NCI-H2107 (cell line): ENCODE measurements at regions not wholly inside any gene's neighbourhood (a gene's known extent, or its start where the extent isn't known, plus 50 kb on each side); places are given as distances from the start of the nearest gene placed in this dataset.

ENCODE experiments used
- DNase-seq: peaks from one replicate; lab custom pipeline; 2025; lab: John Stamatoyannopoulos, UW

DNA sequence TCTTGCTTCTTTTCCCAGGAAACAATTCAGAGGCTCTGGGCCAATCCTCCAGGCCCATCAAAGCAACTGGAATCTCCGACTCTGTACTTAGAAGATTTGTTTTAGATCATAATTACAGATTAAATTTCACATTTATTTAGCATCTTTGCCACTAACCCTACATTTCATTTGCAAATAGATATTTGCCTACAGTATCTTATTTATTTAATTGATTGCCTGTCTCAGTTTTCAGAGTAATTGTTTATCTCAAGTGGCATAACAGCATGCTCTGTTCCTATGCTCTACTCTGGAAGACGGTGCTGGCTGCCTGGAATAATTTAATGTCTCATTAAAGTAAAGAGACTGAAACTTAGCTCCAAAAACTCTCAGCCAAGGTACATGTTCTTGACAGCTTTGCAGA is 213.4 kb downstream of the HNMT start:
- no peak for DNase-seq

DNA sequence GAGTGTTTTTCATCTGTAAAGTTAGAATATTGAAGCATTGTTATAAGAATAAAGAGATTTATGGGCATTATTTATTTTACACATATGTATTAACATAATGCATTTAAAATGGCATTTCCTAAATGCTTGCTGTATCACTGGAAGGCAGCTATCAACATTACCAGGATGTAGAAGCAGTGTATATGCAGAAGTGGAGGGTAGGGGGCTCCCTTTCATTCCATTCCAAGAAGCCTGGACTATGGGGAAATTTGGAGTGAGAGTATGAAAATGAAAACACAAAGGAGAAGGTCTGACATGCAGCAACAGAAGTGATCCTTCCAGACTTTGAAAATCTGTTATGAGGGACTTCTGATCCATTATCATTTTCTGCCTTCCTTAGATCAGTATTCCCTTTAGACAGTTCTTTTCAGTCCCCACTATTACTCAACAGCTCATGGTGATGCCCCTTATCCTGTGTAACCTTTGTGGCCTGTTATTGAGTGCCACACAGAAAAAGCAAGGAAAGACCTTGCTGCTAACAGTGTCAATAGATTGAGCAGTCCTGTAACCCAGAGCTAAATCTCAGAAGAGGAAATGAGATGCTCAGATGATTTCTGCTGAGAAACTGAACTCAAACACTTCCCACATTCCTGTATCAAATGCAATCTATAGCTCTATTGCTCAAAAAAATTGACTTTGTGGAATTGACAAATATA is 216.6 kb downstream of the HNMT start:
- no peak for DNase-seq

DNA sequence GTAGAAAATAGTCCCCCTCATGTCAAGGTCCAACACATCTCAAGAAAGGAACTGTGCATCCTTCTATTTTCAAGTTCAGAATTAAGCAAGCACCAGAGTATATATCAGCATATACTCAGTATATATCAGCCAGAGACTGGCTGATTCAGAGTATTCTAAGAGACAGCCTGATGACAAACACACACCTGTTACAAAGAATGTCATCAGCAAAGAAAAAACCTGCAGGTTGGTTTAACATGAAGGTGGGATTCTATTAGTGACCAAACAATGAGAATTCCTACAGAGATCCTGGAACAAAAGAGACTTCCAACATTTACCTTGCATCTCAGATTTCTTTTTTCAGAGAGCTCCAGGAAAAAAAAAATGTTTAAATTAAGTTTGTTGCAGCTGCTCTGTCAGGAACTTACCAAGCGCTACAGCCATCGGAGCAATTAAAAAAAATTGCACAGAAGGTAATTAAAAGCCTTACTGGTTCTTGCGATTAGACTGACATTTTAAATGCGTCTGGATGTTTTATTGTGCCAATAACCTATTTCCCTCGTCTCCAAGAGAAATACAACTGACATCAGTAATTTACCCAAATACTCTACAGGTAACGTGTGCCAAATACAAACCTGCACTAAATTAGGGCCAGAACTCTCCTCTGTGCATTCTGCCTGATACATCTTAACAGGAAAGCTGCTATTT is 218.1 kb downstream of the HNMT start:
- DNase-seq = no peak

DNA sequence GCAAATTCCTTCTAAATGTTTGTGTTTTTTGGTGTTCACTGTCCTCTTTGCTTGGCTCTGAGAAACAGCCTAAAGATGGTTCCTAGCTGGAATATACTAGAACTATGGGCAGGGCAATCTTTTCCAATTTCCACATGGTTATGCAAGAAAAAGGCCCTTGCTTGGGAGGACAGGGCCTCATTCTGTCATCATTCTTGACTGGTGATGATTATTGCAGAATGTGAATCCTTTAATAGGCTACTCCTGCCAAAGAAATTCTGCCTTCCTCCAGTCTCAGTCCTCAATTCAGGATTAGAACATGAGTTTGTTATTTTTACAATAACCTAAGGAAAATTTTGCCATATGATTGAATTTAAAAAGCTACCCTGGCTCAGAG is 218.7 kb downstream of the HNMT start:
- no peak for DNase-seq

DNA sequence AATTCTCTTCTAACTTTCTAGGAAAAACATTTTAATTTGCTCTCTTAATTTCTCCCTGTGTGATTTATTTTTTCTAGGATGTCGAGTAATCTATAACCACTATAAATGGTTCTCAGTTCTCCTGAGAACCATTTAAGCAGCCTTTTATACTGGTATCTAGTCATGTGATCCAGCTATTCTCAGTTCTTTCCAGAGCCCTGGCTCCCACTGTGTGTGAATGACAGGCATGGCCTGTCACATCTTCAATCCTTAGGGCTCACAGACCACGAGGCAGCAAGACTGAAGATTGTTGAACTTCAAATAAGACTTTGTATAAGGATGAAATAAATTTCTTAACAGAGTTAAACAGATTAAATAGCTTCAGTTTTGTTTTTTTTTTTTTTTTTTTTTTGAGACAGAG is 219.4 kb downstream of the HNMT start:
- DNase-seq = no peak

DNA sequence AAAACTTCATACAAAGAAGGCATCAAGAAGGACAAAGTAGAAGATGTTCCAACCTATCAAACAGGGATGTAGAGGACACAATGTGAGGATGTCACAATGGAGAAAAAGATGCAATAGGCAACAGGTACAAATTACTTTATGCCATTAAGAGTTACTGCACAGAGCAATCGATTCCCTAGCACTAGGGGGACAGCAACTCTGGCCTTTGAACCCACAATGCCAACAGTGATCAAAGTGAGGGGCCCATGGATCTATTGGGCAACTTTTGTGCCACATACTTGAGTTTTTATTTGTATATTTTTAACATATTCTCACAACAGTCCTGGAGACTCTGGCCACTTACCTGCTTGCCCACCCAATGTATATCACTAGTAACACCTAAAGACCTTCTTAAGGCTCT is 220.2 kb downstream of the HNMT start:
- no peak for DNase-seq

DNA sequence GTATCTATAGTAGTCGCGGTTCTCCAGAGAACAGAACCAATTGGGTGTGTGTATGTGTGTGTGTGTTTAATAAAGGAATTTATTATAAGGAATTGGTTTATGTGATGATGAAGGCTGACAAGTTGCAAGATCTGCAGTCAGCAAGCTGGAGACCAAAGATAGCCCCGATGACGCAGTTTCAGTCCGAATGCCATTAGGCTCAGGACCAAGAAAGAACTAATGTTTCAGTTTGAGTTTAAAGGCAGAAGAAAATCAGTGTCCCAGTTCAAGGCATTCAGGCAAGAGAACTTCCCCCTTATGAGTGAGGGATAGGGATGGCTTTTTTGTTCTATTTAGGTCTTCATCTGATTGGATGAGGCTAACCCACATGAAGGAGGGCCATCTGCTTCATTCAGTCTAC is 221.6 kb downstream of the HNMT start:
- no peak for DNase-seq

DNA sequence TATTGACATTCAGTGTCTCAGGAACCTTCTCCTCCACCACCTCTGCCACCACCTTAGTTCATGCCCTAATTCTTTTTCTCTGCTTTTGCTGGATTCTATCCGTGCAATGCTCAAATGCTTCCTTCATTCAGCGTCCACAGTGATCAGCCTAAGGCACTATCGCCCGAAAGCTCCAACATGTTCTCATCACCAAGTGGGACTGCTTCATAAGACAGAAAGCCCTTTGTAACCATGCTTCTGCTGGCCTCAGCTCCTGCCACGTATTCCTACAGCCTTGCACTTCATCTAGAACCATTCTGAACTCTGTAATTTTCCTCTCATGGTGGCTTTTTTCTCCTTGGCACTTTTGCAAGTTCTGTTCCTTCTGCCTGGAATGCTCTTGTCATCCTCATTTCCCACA is 222.9 kb downstream of the HNMT start:
- DNase-seq = no peak

DNA sequence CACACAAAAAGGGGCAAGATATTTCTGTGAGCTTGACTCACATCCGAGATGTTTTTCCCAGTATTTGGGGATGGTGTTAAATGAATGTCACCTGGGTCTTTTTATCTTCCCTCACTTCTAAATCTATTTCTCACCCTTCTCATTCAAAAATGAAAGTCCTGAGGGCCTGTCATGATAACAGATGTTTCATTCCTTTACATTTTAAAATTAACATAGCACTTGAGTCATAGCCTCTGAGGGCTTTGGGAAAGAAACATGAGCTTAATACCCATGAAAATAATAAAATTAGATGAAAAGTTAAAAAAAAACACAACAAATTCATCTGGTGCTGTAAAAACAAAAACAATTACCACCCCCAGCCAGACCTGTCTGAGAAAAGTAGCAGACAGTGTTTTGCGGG is 226.7 kb downstream of the HNMT start:
- no peak for DNase-seq

DNA sequence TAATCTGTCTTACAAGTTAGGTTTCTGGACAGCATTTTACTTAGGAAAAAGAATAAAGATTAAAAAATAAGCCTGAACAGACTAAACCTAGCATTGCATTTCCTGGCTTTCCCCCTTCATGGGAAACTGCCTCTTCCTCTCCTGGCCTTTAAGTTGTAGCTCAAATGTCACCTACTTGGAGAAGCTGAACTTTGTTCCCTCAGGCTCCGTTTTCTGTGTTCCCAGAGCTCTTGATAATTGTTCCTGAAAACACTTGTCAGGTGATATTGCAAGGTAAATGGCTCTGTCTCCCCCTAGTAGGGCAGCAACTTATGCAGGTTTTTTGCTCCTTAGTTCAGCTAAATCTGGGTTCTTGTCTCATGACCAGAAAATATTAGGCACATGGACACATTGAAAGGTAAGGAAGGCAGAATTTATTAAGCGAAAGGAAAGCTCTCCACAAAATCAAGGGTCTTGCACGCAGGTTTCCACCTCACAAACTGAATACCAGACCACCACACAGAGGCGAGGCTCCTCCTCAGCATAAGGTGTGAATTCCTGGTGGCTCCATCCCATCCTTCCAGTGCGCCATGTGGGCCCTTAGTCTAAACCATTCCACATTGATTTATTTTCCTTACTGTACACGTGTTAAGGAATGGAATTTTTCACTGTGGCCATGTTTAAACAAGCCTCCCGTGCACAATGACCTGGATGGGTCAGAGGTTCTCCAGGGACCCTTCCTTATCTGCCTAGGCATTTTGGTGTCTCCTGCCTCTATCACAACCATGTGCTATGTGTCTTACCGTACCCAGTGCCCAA is 229.3 kb downstream of the HNMT start:
- DNase-seq = no peak

DNA sequence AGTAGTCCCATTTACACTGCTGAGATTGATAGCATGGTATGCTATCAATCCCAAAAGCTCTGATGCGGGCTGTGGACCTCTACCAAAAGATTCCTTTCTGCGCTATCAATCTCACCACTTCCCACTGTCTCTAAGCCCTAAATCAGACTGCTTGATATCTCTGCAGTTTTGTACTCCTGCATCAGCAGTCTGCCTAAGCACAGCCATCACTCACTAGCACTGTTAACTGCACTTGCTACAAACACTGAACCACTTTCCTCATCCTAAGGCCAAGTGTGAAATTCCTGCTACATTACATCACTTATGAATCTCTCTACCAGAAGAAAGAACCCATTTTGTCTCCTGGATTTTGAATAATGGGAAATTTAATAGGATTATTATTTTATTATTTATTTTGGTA is 237.0 kb downstream of the HNMT start:
- no peak for DNase-seq

DNA sequence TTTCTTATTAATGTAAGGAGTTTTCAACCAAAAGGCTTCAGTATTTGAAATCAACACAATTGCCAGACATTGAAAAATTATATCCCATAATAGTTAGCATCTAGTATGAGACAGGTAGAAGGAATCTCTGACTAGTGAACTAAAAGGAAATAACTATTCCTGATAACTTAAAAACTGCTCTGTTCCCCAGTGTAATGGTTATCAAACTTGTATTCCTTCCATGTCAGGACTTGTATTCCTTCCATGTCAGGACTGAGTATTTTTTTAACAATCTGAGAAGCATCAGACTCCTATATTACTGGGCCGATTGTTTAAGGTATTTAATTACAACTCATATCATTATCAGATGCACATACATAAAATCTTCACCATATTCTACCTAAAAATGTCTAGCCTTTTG is 238.5 kb downstream of the HNMT start:
- DNase-seq = no peak

DNA sequence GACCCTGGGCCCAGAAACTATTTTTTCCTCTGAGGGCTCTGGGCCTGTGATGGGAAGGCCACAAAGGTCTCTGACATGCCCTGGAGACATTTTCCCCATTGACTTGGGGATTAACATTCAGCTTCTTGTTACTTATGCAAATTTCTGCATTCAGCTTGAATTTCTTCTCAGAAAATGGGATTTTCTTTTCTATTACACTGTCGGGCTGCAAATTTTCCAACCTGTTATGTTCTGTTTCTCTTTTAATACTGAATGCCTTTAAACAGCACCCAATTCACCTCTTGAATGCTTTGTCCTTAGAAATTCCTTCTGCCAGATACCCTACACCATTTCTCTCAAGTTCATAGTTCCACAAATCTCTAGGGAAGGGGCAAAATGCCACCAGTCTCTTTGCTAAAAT is 241.0 kb downstream of the HNMT start:
- DNase-seq = no peak

DNA sequence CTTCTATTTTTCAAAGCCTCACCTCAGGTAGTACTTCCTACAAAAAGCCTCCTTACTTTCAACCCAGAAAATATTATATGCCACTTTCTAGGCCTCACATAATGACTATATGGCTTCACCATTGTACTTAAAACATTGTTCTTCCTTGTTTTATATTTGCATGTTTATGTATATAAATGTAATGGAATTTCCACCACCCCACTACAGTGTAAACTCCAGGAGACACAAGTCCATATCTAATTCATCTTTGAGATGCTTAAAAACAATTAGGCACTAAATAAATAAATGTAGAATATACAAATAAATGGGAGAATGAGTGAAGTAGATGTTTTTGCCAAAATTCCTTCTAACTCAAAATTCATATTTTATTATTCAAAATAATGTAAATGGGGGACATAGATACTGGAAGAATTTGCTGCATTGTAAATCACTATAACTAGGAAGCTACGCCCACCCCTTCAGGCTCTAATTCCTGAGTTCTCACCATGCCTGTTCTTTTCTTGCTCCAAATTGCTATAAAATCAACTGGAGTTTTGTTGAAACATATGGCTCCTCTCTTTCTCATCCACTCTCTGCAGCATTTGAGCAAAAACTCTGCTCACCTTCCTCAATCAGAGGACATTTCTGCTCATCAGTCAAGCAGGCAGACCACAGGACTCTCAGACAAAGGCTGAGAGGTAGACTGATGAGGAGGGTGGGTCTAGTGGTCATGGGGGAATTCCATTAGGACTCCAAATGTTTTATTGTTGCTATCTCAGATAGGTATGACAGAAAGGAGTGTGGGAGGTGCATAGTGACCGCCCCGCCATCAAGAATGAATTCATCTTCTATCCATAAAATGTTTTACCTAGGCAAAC is 243.0 kb downstream of the HNMT start:
- DNase-seq = no peak

DNA sequence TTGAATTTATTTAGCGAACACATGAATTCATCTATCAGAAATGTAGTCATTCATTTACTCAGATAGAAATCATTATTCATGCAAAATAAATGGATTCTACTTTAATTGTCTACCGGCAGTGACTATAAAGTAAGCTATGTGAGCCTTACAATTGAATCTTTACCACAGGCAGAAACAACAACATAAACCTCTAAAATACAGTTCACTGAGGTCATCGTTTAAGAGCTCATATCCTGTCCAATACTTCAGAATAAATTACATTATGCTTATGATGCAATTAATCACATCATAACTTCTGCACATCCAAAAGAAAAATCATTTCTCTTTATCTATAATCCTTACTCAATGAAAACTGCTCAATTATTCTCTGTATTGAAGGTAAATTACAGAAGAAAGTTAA is 244.7 kb downstream of the HNMT start:
- no peak for DNase-seq

DNA sequence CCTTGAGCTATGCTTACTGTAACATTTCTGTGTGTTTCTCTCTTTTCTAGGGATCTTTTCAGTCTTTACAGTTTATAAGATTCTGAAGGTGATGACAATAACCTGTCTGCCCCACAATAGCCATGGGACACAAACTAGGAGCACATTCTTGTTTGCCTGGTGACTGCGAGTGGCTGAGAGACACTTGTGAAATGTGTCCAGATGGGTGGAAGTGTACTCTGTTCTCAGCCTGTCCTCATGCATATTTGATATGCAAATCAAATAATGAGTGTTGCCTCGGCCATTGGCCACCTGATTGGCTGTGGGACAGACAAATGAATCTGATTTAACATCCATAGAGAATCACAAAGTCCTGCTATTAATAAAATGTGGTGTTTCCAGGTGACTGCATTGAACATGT is 246.2 kb downstream of the HNMT start:
- no peak for DNase-seq

DNA sequence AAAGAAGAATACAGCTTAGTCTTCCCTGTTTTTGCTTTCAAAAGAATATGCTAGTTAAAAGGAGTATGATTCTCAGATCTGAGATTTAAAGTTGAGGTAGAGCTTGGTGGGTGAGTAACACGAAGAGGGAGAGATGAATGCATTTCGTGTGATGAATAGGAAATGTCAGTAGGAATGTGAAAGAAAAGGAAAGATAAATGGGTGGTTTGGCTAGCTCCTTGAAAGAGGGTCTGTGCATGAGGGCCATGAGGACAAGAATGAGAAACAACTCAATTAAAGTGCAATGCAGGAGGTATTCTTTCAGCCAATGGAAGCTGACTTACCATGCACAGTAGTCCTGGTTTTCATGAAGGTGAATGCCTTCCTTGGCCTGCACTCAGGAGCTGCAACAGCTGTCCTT is 248.2 kb downstream of the HNMT start:
- DNase-seq = no peak

DNA sequence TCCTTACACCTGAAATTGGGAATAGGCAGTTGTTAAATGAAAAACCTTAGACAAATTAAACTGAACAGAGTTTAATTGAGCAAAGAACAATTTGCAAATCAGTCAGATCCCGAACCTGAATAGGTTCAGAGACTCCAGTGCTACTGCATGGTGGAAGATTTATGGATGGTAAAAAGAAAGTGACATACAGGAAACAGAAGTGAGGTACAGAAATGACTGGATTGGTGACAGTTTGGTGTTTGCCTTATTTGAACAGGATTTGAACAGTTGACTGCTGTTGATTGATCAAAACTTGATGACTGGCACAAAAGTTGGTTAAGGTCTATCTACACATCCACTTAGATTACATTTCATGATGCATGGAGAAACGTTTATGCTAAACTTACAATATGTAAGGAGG is 248.8 kb downstream of the HNMT start:
- DNase-seq = no peak

DNA sequence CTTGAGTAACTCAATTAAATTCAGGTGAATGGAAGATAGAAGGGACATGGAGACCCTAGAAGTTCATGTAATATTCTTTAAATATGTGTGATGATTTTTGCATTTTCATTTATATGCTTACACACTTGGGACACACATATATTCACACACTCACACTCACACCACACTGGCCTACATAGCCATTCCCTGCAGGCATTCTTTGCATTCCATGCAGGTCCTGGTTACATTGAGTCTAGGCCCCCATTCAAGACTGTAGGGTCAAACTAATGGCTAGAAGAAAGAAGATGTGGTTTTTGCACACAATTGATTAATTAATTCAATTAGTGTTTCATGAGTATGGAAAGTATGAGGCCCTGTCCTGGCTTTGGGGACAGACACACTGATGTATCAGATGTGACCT is 249.4 kb downstream of the HNMT start:
- no peak for DNase-seq

DNA sequence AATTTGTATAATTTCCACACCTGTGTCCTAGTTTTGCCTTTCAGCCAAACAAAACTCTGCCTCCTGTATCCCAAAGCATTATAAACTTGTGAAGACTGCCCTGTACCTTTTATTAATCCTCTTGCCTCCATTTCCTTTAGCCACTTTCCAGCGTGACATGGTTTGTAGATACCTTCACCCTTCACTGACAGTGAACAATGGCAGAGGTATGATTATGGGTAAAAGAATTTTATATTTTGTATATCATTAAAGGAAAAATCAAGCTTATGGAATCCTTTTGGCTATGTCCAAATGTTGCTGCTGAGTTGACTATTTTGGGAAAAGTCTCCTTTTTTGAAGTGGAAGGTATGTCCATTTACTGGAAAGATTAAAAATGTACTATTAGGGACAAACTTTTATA is 251.7 kb downstream of the HNMT start:
- no peak for DNase-seq

DNA sequence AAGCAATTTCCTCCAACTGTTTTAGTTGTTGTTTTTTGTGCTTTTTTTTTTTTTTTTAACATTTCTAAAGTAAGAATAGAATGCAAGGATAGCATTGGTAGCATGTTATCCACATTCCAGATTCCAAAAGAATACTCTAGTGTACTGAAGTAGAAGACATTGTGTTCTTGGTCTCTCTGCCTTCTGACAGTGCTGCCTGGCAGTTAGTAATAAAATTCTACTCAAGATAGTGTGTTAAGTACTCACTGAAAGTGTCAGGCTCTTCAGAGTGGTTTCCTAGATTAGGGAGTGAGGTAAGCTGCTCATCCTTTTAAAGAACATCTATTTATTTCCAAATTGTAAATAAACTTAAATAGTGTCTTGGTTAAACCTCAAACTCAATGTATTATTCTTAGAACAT is 253.7 kb downstream of the HNMT start:
- no peak for DNase-seq

DNA sequence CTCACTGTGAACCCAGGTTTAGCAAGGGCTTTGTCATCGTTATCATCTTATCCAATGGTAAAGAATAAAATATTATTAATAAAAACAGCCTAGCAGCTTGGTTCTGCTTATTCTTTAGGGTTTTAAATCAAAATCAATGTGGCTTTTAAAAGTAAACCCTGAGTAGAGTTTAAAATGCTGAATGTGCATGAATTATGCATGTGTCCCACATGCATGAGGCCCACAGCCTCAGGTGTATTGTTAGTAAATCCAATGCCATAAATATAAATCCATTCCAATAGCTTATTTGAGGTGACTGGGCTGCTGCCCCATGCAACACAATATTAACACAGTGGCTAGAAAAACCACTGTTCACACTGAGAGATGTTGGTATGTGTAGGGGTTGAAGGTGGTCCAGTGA is 254.1 kb downstream of the HNMT start:
- no peak for DNase-seq
